GM12874 (cell line): ENCODE measurements at regions not wholly inside any gene's neighbourhood (a gene's known extent, or its start where the extent isn't known, plus 50 kb on each side); places are given as distances from the start of the nearest gene placed in this dataset.

Experiments
- CTCF ChIP-seq: IDR thresholded peaks from 2 replicates; pipeline ENCODE4 v1.5.1; 2011; ENCODE audit warnings: low read depth, mild to moderate bottlenecking, control low read depth, low read length, moderate library complexity; ENCODE audit not compliant: insufficient read depth

DNA sequence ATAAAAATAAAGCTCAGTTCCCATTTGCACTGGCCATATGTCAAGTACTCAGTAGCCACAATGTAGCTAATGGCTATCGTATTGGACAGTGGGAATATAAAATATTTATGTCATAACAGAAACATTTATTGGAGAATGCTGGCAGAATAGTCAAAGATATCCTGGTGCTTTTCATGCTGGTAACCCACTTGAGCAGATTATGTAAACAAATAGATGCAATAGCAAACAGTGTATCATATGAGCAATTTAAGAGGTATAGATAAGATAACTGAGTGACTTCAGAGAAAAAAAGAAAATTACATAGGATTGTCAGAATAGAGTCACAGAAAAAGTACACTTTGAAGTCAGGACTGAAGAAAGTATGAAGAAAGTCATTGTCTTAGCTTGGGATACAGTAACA lies 426.6 kb downstream of the NDFIP2 start:
- no peak for TF ChIP-seq CTCF

- TF ChIP-seq CTCF = no peak
Measured at GRCh38 chr13:79906345-79906744, 425.4 kb downstream of the NDFIP2 start.

DNA sequence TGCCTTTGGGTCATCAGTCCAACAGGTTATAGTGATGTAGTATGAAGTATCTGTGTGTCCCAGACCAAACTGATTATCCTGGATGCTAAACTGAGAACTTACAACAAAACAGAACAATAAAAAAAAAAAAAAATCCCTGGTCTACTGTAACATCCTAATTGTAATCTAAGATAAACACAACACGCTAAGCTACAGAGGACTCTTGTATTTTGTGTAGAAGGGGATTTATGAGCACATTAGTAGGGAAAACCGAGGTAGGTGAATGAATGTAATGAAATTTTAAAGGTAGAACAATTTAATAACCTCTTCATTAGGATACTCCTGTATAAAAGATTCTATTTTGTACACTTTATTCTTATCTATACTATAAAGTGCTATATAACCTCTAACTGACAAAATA lies 424.1 kb downstream of the NDFIP2 start:
- TF ChIP-seq CTCF = no peak

DNA sequence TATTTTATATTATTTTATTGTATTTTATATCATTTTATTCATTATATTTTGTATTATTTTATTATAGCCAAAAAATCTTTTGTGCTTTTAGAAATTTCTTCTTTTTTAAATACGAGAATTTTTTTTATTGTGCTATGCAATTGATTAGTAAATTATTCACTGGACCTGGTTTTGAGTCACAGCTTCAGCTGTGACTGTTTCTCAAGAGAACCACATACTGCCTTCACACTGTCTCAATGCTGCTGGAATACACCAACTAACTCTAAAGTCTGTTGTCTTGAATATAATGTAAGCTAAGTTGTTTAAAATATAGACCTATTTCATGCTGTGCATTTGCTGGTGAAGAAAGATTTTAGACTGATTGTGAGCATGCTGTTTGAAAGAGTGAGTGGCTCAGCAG lies 423.6 kb downstream of the NDFIP2 start:
- TF ChIP-seq CTCF = no peak

GRCh38 chr13:79901336-79901735 lies 420.4 kb downstream of the NDFIP2 start:
- no peak for TF ChIP-seq CTCF

- TF ChIP-seq CTCF = no peak
Measured at GRCh38 chr13:79900356-79900755, 419.4 kb downstream of the NDFIP2 start.

DNA sequence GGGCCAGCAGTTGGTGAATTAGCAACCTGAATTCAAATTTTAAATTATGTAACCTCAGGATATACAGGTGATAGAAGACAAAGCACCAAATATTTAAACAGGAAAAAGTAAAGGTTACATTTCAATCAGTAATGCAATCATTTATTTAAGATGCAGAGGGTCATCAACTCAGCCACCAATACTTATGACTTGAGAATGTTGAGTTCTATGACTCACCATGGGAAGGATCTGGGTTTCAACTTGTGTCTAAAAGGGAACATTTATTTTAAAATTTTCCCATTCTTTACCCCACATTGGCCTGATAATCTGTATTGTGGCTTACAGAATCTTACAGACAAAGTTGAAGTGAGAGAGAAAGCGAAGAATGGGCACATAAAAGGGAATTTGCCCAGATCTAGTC lies 418.0 kb downstream of the NDFIP2 start:
- TF ChIP-seq CTCF = no peak
